Mesenchymal stem cell (in vitro differentiated cells and primary cell): ENCODE measurements at regions not wholly inside any gene's neighbourhood (a gene's known extent, or its start where the extent isn't known, plus 50 kb on each side); places are given as distances from the start of the nearest gene placed in this dataset.
"Not testable (repeated sequence)": the region's sequence is repeated elsewhere in the genome, so short reads cannot be mapped to it uniquely, and the experiment has no call there.

Experiments used
- DNase-seq: peaks from one replicate; pipeline ENCODE4 v3.0.0-alpha.2; 2013
- H2AFZ ChIP-seq: one replicate; pipeline ENCODE4 v1.6.1; 2013; ENCODE audit warnings: low read depth, mild to moderate bottlenecking, control low read depth, inconsistent platforms, low read length, moderate library complexity
- H2AK5ac ChIP-seq: 2 replicates; pipeline ENCODE4 v1.6.1; 2013; ENCODE audit warnings: low read length, moderate library complexity, mild to moderate bottlenecking, inconsistent platforms; ENCODE audit not compliant: severe bottlenecking
- H2BK120ac ChIP-seq: one replicate; pipeline ENCODE4 v1.6.1; 2013; ENCODE audit warnings: low read depth, mild to moderate bottlenecking, inconsistent platforms, low read length, moderate library complexity
- H2BK12ac ChIP-seq, 2 experiments: one replicate each; pipeline ENCODE4 v1.6.1; 2013; ENCODE audit warnings: inconsistent platforms in 2 of 2, low read length in 2 of 2, mild to moderate bottlenecking in 2 of 2, moderate library complexity in 2 of 2, control low read depth in 1 of 2
- H2BK15ac ChIP-seq: one replicate; pipeline ENCODE4 v1.6.1; 2013; ENCODE audit warnings: mild to moderate bottlenecking, low read depth, inconsistent platforms; ENCODE audit not compliant: poor library complexity, severe bottlenecking
- H2BK5ac ChIP-seq: 2 replicates; pipeline ENCODE4 v1.6.1; 2013; ENCODE audit warnings: low read depth, mild to moderate bottlenecking, low read length, control low read depth, inconsistent platforms; ENCODE audit not compliant: poor library complexity, severe bottlenecking
- H3K14ac ChIP-seq, 2 experiments: one replicate each; pipeline ENCODE4 v1.6.1; 2013; ENCODE audit warnings: inconsistent platforms in 2 of 2, low read length in 2 of 2, control low read depth in 1 of 2, mild to moderate bottlenecking in 1 of 2, moderate library complexity in 1 of 2
- H3K18ac ChIP-seq, 2 experiments: one replicate each; pipeline ENCODE4 v1.6.1; 2013; ENCODE audit warnings: inconsistent platforms in 2 of 2, low read length in 2 of 2, control low read depth in 1 of 2, low read depth in 1 of 2, mild to moderate bottlenecking in 1 of 2
- H3K23ac ChIP-seq, 2 experiments: one replicate each; pipeline ENCODE4 v1.6.1; 2013; ENCODE audit warnings: inconsistent platforms in 2 of 2, low read length in 2 of 2, mild to moderate bottlenecking in 2 of 2, moderate library complexity in 2 of 2, control low read depth in 1 of 2
- H3K27ac ChIP-seq: 2 replicates; pipeline ENCODE4 v1.5.1; 2013; ENCODE audit warnings: mild to moderate bottlenecking, moderate library complexity, low read length, control low read depth, inconsistent platforms; ENCODE audit not compliant: poor library complexity, severe bottlenecking
- H3K27me3 ChIP-seq, 2 experiments: 2 replicates each; pipeline versions ENCODE4 v1.6.1 to v1.7.0; 2013; ENCODE audit warnings: low read length in 2 of 2, mild to moderate bottlenecking in 2 of 2, moderate library complexity in 2 of 2, control low read depth in 1 of 2, inconsistent platforms in 1 of 2; ENCODE audit not compliant: control insufficient read depth in 1 of 2, insufficient read depth in 1 of 2
- H3K36me3 ChIP-seq, 2 experiments: 2 replicates each; pipeline versions ENCODE4 v1.6.1 to v1.7.0; 2013; ENCODE audit warnings: low read length in 2 of 2, control low read depth in 1 of 2, inconsistent platforms in 1 of 2, low read depth in 1 of 2, mild to moderate bottlenecking in 1 of 2; ENCODE audit not compliant: insufficient read depth in 2 of 2, control insufficient read depth in 1 of 2
- H3K4ac ChIP-seq, 2 experiments: one replicate each; pipeline ENCODE4 v1.6.1; 2013; ENCODE audit warnings: inconsistent platforms in 2 of 2, low read length in 2 of 2, mild to moderate bottlenecking in 2 of 2, moderate library complexity in 2 of 2, control low read depth in 1 of 2, low read depth in 1 of 2
- H3K4me1 ChIP-seq: 2 replicates; pipeline ENCODE4 v1.6.1; 2013; ENCODE audit warnings: low read depth, low read length, control low read depth; ENCODE audit not compliant: control insufficient read depth, insufficient read depth
- H3K4me2 ChIP-seq: 2 replicates; pipeline ENCODE4 v1.6.1; 2013; ENCODE audit warnings: low read length, mild to moderate bottlenecking, inconsistent platforms; ENCODE audit not compliant: poor library complexity, severe bottlenecking
- H3K4me3 ChIP-seq, 2 experiments: 2 replicates each; pipeline versions ENCODE4 v1.5.1 to v1.7.0; 2013; ENCODE audit warnings: low read length in 2 of 2, mild to moderate bottlenecking in 2 of 2, control low read depth in 1 of 2, low read depth in 1 of 2; ENCODE audit not compliant: insufficient read depth in 1 of 2
- H3K79me1 ChIP-seq: replicated peaks from 2 replicates; pipeline ENCODE4 v1.6.1; 2013; ENCODE audit warnings: mild to moderate bottlenecking, control low read depth, low read length, inconsistent platforms; ENCODE audit not compliant: poor library complexity, severe bottlenecking
- H3K9ac ChIP-seq: 2 replicates; pipeline ENCODE4 v1.7.0; 2013; ENCODE audit warnings: mild to moderate bottlenecking, low read length, moderate library complexity
- H3K9me3 ChIP-seq: 2 replicates; pipeline ENCODE4 v1.7.0; 2013; ENCODE audit warnings: mild to moderate bottlenecking, low read length; ENCODE audit not compliant: control insufficient read depth
- H4K8ac ChIP-seq: one replicate; pipeline ENCODE4 v1.6.1; 2013; ENCODE audit warnings: inconsistent platforms, mild to moderate bottlenecking, low read length, moderate library complexity
- H4K91ac ChIP-seq: one replicate; pipeline ENCODE4 v1.6.1; 2013; ENCODE audit warnings: mild to moderate bottlenecking, low read length, inconsistent platforms
- WGBS: methylation state at CpG from one replicate; pipeline ENCODE4 v1.1.7; 2013; ENCODE audit warnings: mixed read lengths; 5-methylcytosine and 5-hydroxymethylcytosine counted together

DNA sequence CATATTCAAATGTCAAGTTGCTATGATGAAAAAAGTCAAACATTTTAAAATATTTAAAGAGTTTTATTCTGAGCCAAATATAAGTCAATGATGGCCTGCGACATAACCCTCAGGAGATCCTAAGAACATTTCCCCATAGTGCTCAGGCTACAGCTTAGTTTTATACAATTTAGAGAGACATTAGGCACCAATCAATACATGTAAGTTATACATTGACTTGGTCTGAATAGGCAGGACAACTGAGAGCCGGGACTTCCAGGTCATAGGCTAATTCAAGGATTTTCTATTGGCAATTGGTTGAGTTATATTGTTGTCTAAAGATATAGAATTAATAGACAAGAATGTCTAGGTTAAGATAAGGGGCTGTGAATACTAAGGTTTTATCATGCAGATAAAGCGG is 64.5 kb downstream of the UGT2B28 start:
- not testable (repeated sequence) for H3K18ac ChIP-seq, H3K23ac ChIP-seq, H3K4me1 ChIP-seq, H2BK15ac ChIP-seq, H2BK120ac ChIP-seq, H3K9ac ChIP-seq, H3K27me3 ChIP-seq, H2AFZ ChIP-seq, H3K14ac ChIP-seq, H3K36me3 ChIP-seq, H3K27ac ChIP-seq, H4K8ac ChIP-seq, H2BK12ac ChIP-seq, DNase-seq, H3K4ac ChIP-seq, H2BK5ac ChIP-seq, H3K9me3 ChIP-seq, H3K4me3 ChIP-seq, H2AK5ac ChIP-seq, H3K79me1 ChIP-seq, H4K91ac ChIP-seq, H3K4me2 ChIP-seq
- WGBS, result 91% methylated on average over 1 of the region's 3 CpGs

- not testable (repeated sequence) for H4K91ac ChIP-seq, H3K23ac ChIP-seq, H2BK12ac ChIP-seq, H3K14ac ChIP-seq, H3K4me3 ChIP-seq, H2BK15ac ChIP-seq, H3K27me3 ChIP-seq, H3K9ac ChIP-seq, H3K36me3 ChIP-seq, H3K4me1 ChIP-seq, H3K27ac ChIP-seq, H3K4me2 ChIP-seq, H3K79me1 ChIP-seq, H2AFZ ChIP-seq, H3K4ac ChIP-seq, DNase-seq, H3K9me3 ChIP-seq, H2BK120ac ChIP-seq, H2AK5ac ChIP-seq, H3K18ac ChIP-seq, H2BK5ac ChIP-seq
- H4K8ac ChIP-seq, result peak overlapping the region; percentile 41
- 85% methylated on average over 10 of the region's 10 CpGs for WGBS
Measured at GRCh38 chr4:69348746-69349145, 68.5 kb downstream of the UGT2B28 start.

- 86% methylated on average over 1 of the region's 1 CpG for WGBS
- Histone ChIP-seq H3K4me2 (no peak overlapping the region), H3K27me3 (no peaks in the 10 kb centered on the region), H3K4me1 (no peaks in the 10 kb centered on the region), H3K18ac (no peak overlapping the region), H2AFZ (no peak overlapping the region), H3K23ac (no peak overlapping the region), H3K9me3 (no peaks in the 10 kb centered on the region), H2AK5ac (no peak overlapping the region), H4K91ac (no peak overlapping the region), H3K27ac (no peak overlapping the region), H3K14ac (no peak overlapping the region), H3K4ac (no peak overlapping the region), H2BK5ac (no peak overlapping the region), H4K8ac (no peak overlapping the region), H3K36me3 (no peaks in the 10 kb centered on the region), H2BK120ac (no peak overlapping the region), H3K4me3 (no peak overlapping the region), H2BK12ac (no peak overlapping the region), H3K9ac (no peak overlapping the region), H3K79me1 (no peaks in the 10 kb centered on the region), H2BK15ac (no peak overlapping the region)
- peak; percentile 5 for DNase-seq
Measured at GRCh38 chr4:69360271-69360670, 80.0 kb downstream of the UGT2B28 start.

- H2BK5ac ChIP-seq, DNase-seq, H2BK15ac ChIP-seq, H3K14ac ChIP-seq, H3K4me1 ChIP-seq, H3K79me1 ChIP-seq, H3K4me3 ChIP-seq, H3K27me3 ChIP-seq, H2BK12ac ChIP-seq, H3K4me2 ChIP-seq, H3K9me3 ChIP-seq, H3K4ac ChIP-seq, H3K27ac ChIP-seq, H3K9ac ChIP-seq, H2AK5ac ChIP-seq, H4K8ac ChIP-seq, H2AFZ ChIP-seq, H4K91ac ChIP-seq, H3K23ac ChIP-seq, H2BK120ac ChIP-seq, H3K36me3 ChIP-seq, H3K18ac ChIP-seq: not testable (repeated sequence)
Measured at GRCh38 chr4:69360768-69361167, 80.5 kb downstream of the UGT2B28 start.
